ENCODE measurements at regions not wholly inside any gene's neighbourhood (a gene's known extent, or its start where the extent isn't known, plus 50 kb on each side); places are given as distances from the start of the nearest gene placed in this dataset.

- H3K27ac ChIP-seq (ENCODE audit: low read length): no peak overlapping the region
- H3K27me3 ChIP-seq (ENCODE audit: control insufficient read depth in 1 of 2, insufficient read depth in 2 of 2, low read length in 2 of 2): no peaks in the 10 kb centered on the region
- no peak overlapping the region for H3K4me3 ChIP-seq (ENCODE audit: low read length in 2 of 2)
- H3K36me3 ChIP-seq (ENCODE audit: control insufficient read depth in 2 of 2, insufficient read depth in 2 of 2, low read length in 2 of 2): no peaks in the 10 kb centered on the region
- H3K9ac ChIP-seq (ENCODE audit: low read length in 2 of 2): no peak overlapping the region
- peaks cover 0 to 2% of the 10 kb centered on the region in 2 donors for H3K9me3 ChIP-seq (ENCODE audit: control insufficient read depth in 2 of 2, low read length in 2 of 2)
- H3K4me1 ChIP-seq (ENCODE audit: control insufficient read depth, insufficient read depth, low read length): no peaks in the 10 kb centered on the region
Observed at GRCh38 chr6:90970672-90971071, 383.8 kb upstream of the MAP3K7 start.

GRCh38 chr6:90967471-90967870 is 380.6 kb upstream of the MAP3K7 start:
- no peak overlapping the region for H3K27ac ChIP-seq (ENCODE audit: low read length)
- H3K9me3 ChIP-seq (ENCODE audit: control insufficient read depth in 2 of 2, low read length in 2 of 2): peaks cover 0 to 2% of the 10 kb centered on the region in 2 donors
- H3K4me3 ChIP-seq (ENCODE audit: low read length in 2 of 2): no peak overlapping the region
- no peak overlapping the region for H3K9ac ChIP-seq (ENCODE audit: low read length in 2 of 2)
- H3K36me3 ChIP-seq (ENCODE audit: control insufficient read depth in 2 of 2, insufficient read depth in 2 of 2, low read length in 2 of 2): no peaks in the 10 kb centered on the region
- H3K4me1 ChIP-seq (ENCODE audit: control insufficient read depth, insufficient read depth, low read length): no peaks in the 10 kb centered on the region
- H3K27me3 ChIP-seq (ENCODE audit: control insufficient read depth in 1 of 2, insufficient read depth in 2 of 2, low read length in 2 of 2): no peaks in the 10 kb centered on the region

- H3K4me1 ChIP-seq (ENCODE audit: control insufficient read depth, insufficient read depth, low read length): no peaks in the 10 kb centered on the region
Observed at GRCh38 chr6:90960324-90960723, 373.5 kb upstream of the MAP3K7 start.

GRCh38 chr6:90955246-90955645 is 368.4 kb upstream of the MAP3K7 start:
- H3K36me3 ChIP-seq (ENCODE audit: control insufficient read depth in 2 of 2, insufficient read depth in 2 of 2, low read length in 2 of 2): no peaks in the 10 kb centered on the region
- no peak overlapping the region for H3K27ac ChIP-seq (ENCODE audit: low read length)
- H3K4me3 ChIP-seq (ENCODE audit: low read length in 2 of 2): no peak overlapping the region
- no peaks in the 10 kb centered on the region for H3K27me3 ChIP-seq (ENCODE audit: control insufficient read depth in 1 of 2, insufficient read depth in 2 of 2, low read length in 2 of 2)
- no peaks in the 10 kb centered on the region for H3K9me3 ChIP-seq (ENCODE audit: control insufficient read depth in 2 of 2, low read length in 2 of 2)
- H3K4me1 ChIP-seq (ENCODE audit: control insufficient read depth, insufficient read depth, low read length): no peaks in the 10 kb centered on the region
- H3K9ac ChIP-seq (ENCODE audit: low read length in 2 of 2): no peak overlapping the region

More at GRCh38 chr6:90960324-90960723, 373.5 kb upstream of the MAP3K7 start:
- Histone ChIP-seq H3K9ac (ENCODE audit: low read length in 2 of 2) (no peak overlapping the region), H3K9me3 (ENCODE audit: control insufficient read depth in 2 of 2, low read length in 2 of 2) (no peaks in the 10 kb centered on the region), H3K36me3 (ENCODE audit: control insufficient read depth in 2 of 2, insufficient read depth in 2 of 2, low read length in 2 of 2) (no peaks in the 10 kb centered on the region), H3K4me3 (ENCODE audit: low read length in 2 of 2) (no peak overlapping the region), H3K27me3 (ENCODE audit: control insufficient read depth in 1 of 2, insufficient read depth in 2 of 2, low read length in 2 of 2) (no peaks in the 10 kb centered on the region), H3K27ac (ENCODE audit: low read length) (no peak overlapping the region)

GRCh38 chr6:90953405-90954161 is 366.7 kb upstream of the MAP3K7 start:
- H3K27me3 ChIP-seq (ENCODE audit: control insufficient read depth in 1 of 2, insufficient read depth in 2 of 2, low read length in 2 of 2): no peaks in the 10 kb centered on the region
- H3K4me1 ChIP-seq (ENCODE audit: control insufficient read depth, insufficient read depth, low read length): no peaks in the 10 kb centered on the region
- no peak overlapping the region for H3K9ac ChIP-seq (ENCODE audit: low read length in 2 of 2)
- H3K9me3 ChIP-seq (ENCODE audit: control insufficient read depth in 2 of 2, low read length in 2 of 2): no peaks in the 10 kb centered on the region
- no peaks in the 10 kb centered on the region for H3K36me3 ChIP-seq (ENCODE audit: control insufficient read depth in 2 of 2, insufficient read depth in 2 of 2, low read length in 2 of 2)
- H3K27ac ChIP-seq (ENCODE audit: low read length): no peak overlapping the region
- no peak overlapping the region for H3K4me3 ChIP-seq (ENCODE audit: low read length in 2 of 2)

- Histone ChIP-seq H3K9me3 (ENCODE audit: control insufficient read depth in 2 of 2, low read length in 2 of 2) (no peaks in the 10 kb centered on the region), H3K27ac (ENCODE audit: low read length) (no peak overlapping the region), H3K4me1 (ENCODE audit: control insufficient read depth, insufficient read depth, low read length) (no peaks in the 10 kb centered on the region), H3K27me3 (ENCODE audit: control insufficient read depth in 1 of 2, insufficient read depth in 2 of 2, low read length in 2 of 2) (peaks cover 0 to 2% of the 10 kb centered on the region in 2 donors), H3K36me3 (ENCODE audit: control insufficient read depth in 2 of 2, insufficient read depth in 2 of 2, low read length in 2 of 2) (no peaks in the 10 kb centered on the region), H3K9ac (ENCODE audit: low read length in 2 of 2) (no peak overlapping the region), H3K4me3 (ENCODE audit: low read length in 2 of 2) (no peak overlapping the region)
Observed at GRCh38 chr6:90952176-90952575, 365.3 kb upstream of the MAP3K7 start.

GRCh38 chr6:90948540-90948939 is 361.7 kb upstream of the MAP3K7 start:
- H3K9ac ChIP-seq (ENCODE audit: low read length in 2 of 2): no peak overlapping the region
- H3K9me3 ChIP-seq (ENCODE audit: control insufficient read depth in 2 of 2, low read length in 2 of 2): no peaks in the 10 kb centered on the region
- no peaks in the 10 kb centered on the region for H3K4me1 ChIP-seq (ENCODE audit: control insufficient read depth, insufficient read depth, low read length)
- H3K4me3 ChIP-seq (ENCODE audit: low read length in 2 of 2): no peak overlapping the region
- no peaks in the 10 kb centered on the region for H3K36me3 ChIP-seq (ENCODE audit: control insufficient read depth in 2 of 2, insufficient read depth in 2 of 2, low read length in 2 of 2)
- peaks cover 0 to 2% of the 10 kb centered on the region in 2 donors for H3K27me3 ChIP-seq (ENCODE audit: control insufficient read depth in 1 of 2, insufficient read depth in 2 of 2, low read length in 2 of 2)
- no peak overlapping the region for H3K27ac ChIP-seq (ENCODE audit: low read length)

GRCh38 chr6:90947184-90948064 is 360.6 kb upstream of the MAP3K7 start:
- H3K4me1 ChIP-seq (ENCODE audit: control insufficient read depth, insufficient read depth, low read length): no peaks in the 10 kb centered on the region
- H3K9me3 ChIP-seq (ENCODE audit: control insufficient read depth in 2 of 2, low read length in 2 of 2): no peaks in the 10 kb centered on the region
- no peak overlapping the region for H3K9ac ChIP-seq (ENCODE audit: low read length in 2 of 2)
- peaks cover 0 to 2% of the 10 kb centered on the region in 2 donors for H3K27me3 ChIP-seq (ENCODE audit: control insufficient read depth in 1 of 2, insufficient read depth in 2 of 2, low read length in 2 of 2)
- H3K27ac ChIP-seq (ENCODE audit: low read length): no peak overlapping the region
- H3K4me3 ChIP-seq (ENCODE audit: low read length in 2 of 2): no peak overlapping the region
- H3K36me3 ChIP-seq (ENCODE audit: control insufficient read depth in 2 of 2, insufficient read depth in 2 of 2, low read length in 2 of 2): no peaks in the 10 kb centered on the region

GRCh38 chr6:90941885-90942284 is 355.0 kb upstream of the MAP3K7 start:
- Histone ChIP-seq H3K27ac (ENCODE audit: low read length) (no peak overlapping the region), H3K9me3 (ENCODE audit: control insufficient read depth in 2 of 2, low read length in 2 of 2) (no peaks in the 10 kb centered on the region), H3K27me3 (ENCODE audit: control insufficient read depth in 1 of 2, insufficient read depth in 2 of 2, low read length in 2 of 2) (no peaks in the 10 kb centered on the region), H3K36me3 (ENCODE audit: control insufficient read depth in 2 of 2, insufficient read depth in 2 of 2, low read length in 2 of 2) (no peaks in the 10 kb centered on the region), H3K4me1 (ENCODE audit: control insufficient read depth, insufficient read depth, low read length) (no peaks in the 10 kb centered on the region), H3K9ac (ENCODE audit: low read length in 2 of 2) (no peak overlapping the region), H3K4me3 (ENCODE audit: low read length in 2 of 2) (no peak overlapping the region)

- Histone ChIP-seq H3K9ac (ENCODE audit: low read length in 2 of 2) (no peak overlapping the region), H3K36me3 (ENCODE audit: control insufficient read depth in 2 of 2, insufficient read depth in 2 of 2, low read length in 2 of 2) (no peaks in the 10 kb centered on the region), H3K27me3 (ENCODE audit: control insufficient read depth in 1 of 2, insufficient read depth in 2 of 2, low read length in 2 of 2) (no peaks in the 10 kb centered on the region), H3K4me3 (ENCODE audit: low read length in 2 of 2) (no peak overlapping the region), H3K4me1 (ENCODE audit: control insufficient read depth, insufficient read depth, low read length) (no peaks in the 10 kb centered on the region), H3K9me3 (ENCODE audit: control insufficient read depth in 2 of 2, low read length in 2 of 2) (no peaks in the 10 kb centered on the region), H3K27ac (ENCODE audit: low read length) (no peak overlapping the region)
Observed at GRCh38 chr6:90940812-90941481, 354.1 kb upstream of the MAP3K7 start.

Data from stomach smooth muscle (tissue), 2 donors.